Transverse colon (tissue), 4 donors: ENCODE measurements at regions not wholly inside any gene's neighbourhood (a gene's known extent, or its start where the extent isn't known, plus 50 kb on each side); places are given as distances from the start of the nearest gene placed in this dataset.
"Not testable (repeated sequence)": the region's sequence is repeated elsewhere in the genome, so short reads cannot be mapped to it uniquely, and the experiment has no call there.

Experiments used
- DNase-seq: peaks from one replicate; pipeline ENCODE4 v3.0.0-alpha.2; 2019
- H3K27ac ChIP-seq, 4 donors: fragments of 200-600 bp; sonication (generic); 2 replicates each; pipeline ENCODE4 v1.5.1; 2016 to 2018; ENCODE audit warnings: inconsistent platforms in 4 of 4
- H3K27me3 ChIP-seq: fragments of 200-600 bp; sonication (generic); 2 replicates; pipeline ENCODE4 v1.5.1; 2017; ENCODE audit warnings: inconsistent platforms
- H3K36me3 ChIP-seq, 4 donors: fragments of 200-600 bp; sonication (generic); 2 replicates each; pipeline ENCODE4 v1.5.1; 2017 to 2019; ENCODE audit warnings: inconsistent platforms in 4 of 4
- H3K4me1 ChIP-seq, 4 donors: fragments of 200-600 bp; sonication (generic); 2 replicates each; pipeline ENCODE4 v1.5.1; 2017 to 2020; ENCODE audit warnings: inconsistent platforms in 4 of 4
- H3K4me3 ChIP-seq, 4 donors: fragments of 200-600 bp; sonication (generic); 1 replicate in 1 of 4; 2 replicates in 3 of 4; pipeline versions ENCODE4 v1.5.1 to v1.6.1; 2017 to 2019; ENCODE audit warnings: inconsistent platforms in 4 of 4
- H3K9me3 ChIP-seq, 2 donors: fragments of 200-600 bp; sonication (generic); 2 replicates each; pipeline ENCODE4 v1.5.1; 2017 to 2019; ENCODE audit warnings: inconsistent platforms in 2 of 2
- CTCF ChIP-seq, 5 experiments: fragments of 200-600 bp in 3 of 5; fragments of 450-650 bp in 2 of 5; sonication (generic) in 3 of 5; IDR thresholded peaks; 1 replicate in 2 of 5; 2 replicates in 3 of 5; pipeline ENCODE4 v1.5.1; 2016 to 2017; ENCODE audit warnings: antibody characterized with exemption in 5 of 5, inconsistent platforms in 3 of 5, mild to moderate bottlenecking in 2 of 5, moderate library complexity in 1 of 5
- EP300 ChIP-seq: sonication (generic); formaldehyde crosslinking; IDR thresholded peaks from one replicate; pipeline ENCODE4 v1.6.1; 2017; ENCODE audit warnings: antibody characterized with exemption, low read depth
- POLR2A ChIP-seq: fragments of 450-650 bp; IDR thresholded peaks from one replicate; pipeline ENCODE4 v1.6.1; 2016; ENCODE audit warnings: antibody characterized with exemption, mild to moderate bottlenecking, moderate library complexity
- POLR2AphosphoS5 ChIP-seq, 3 donors: sonication (generic); formaldehyde crosslinking; IDR thresholded peaks; one replicate each; pipeline ENCODE4 v1.6.1; 2016; ENCODE audit warnings: antibody characterized with exemption in 3 of 3
- WGBS, 2 donors: methylation state at CpG; one replicate each; pipeline ENCODE4 v1.1.5; 2018; ENCODE audit warnings: low coverage in 1 of 2; 5-methylcytosine and 5-hydroxymethylcytosine counted together
- in situ Hi-C, 4 donors: fragments of 200-750 bp; cut with MboI; loops; one replicate each; pipeline versions ENCODE4 v1.15.0 to v1.15.1; 2017; ENCODE audit warnings: low sequenced_read_pairs in 3 of 4, low pct_ligation_motif_present in 1 of 4, low pct_unique_long_range_greater_than_20kb in 1 of 4
- intact Hi-C: fragments of 100-400 bp; cut with DNase I; formaldehyde crosslinking; loops from one replicate; pipeline ENCODE4 v1.15.1; 2023; ENCODE audit warnings: low total_unique reads

- H3K9me3 ChIP-seq, DNase-seq, H3K4me1 ChIP-seq, H3K4me3 ChIP-seq, H3K36me3 ChIP-seq, H3K27ac ChIP-seq, in situ Hi-C loops, H3K27me3 ChIP-seq, intact Hi-C loops: not testable (repeated sequence)
- WGBS, 2 donors, result no CpG with 5 or more reads among the region's 2 CpGs
Observed at GRCh38 chr9:61628951-61629350, 439.1 kb downstream of the SPATA31A7 start.

- intact Hi-C loops, result no loop called here
- Histone ChIP-seq H3K27ac (no peak overlapping the region), H3K36me3 (no peaks in the 10 kb centered on the region), H3K4me1 (no peaks in the 10 kb centered on the region), H3K27me3 (no peaks in the 10 kb centered on the region), H3K9me3 (no peaks in the 10 kb centered on the region), H3K4me3 (no peak overlapping the region)
- in situ Hi-C loops, result no loop called here
- no peak for TF ChIP-seq POLR2AphosphoS5 (IDR thresholded peaks at IDR 0.05)
- WGBS, 2 donors, result 95% methylated on average over 7 of the region's 19 CpGs; no CpG with 5 or more reads in 1 of the 2 donors
- no peak for DNase-seq
Observed at GRCh38 chr9:61634192-61634591, 444.4 kb downstream of the SPATA31A7 start.

GRCh38 chr9:61664232-61664631 is 474.4 kb downstream of the SPATA31A7 start:
- 84 to 92% methylated on average over 2 to 5 of the region's 6 CpGs for WGBS, 2 donors
- H3K36me3 ChIP-seq, H3K27ac ChIP-seq, H3K4me3 ChIP-seq, H3K27me3 ChIP-seq, DNase-seq, H3K9me3 ChIP-seq, H3K4me1 ChIP-seq, intact Hi-C loops, in situ Hi-C loops: not testable (repeated sequence)

GRCh38 chr9:61665330-61665751 is 475.5 kb downstream of the SPATA31A7 start:
- Histone ChIP-seq H3K27ac (no peak overlapping the region), H3K4me1 (no peaks in the 10 kb centered on the region), H3K36me3 (no peaks in the 10 kb centered on the region), H3K4me3 (no peak overlapping the region), H3K9me3 (no peaks in the 10 kb centered on the region), H3K27me3 (no peaks in the 10 kb centered on the region)
- in situ Hi-C loops, result no loop called here
- TF ChIP-seq POLR2AphosphoS5 (IDR thresholded peaks at IDR 0.05) (no peak), CTCF (IDR thresholded peaks at IDR 0.05) (no peak), EP300 (no peak), POLR2A (no peak)
- WGBS, 2 donors, result 85 to 97% methylated on average over 5 to 22 of the region's 22 CpGs
- DNase-seq, result peak; percentile 3
- intact Hi-C loops, result no loop called here

GRCh38 chr9:61665829-61666228 is 476.0 kb downstream of the SPATA31A7 start:
- Histone ChIP-seq H3K27ac (no peak overlapping the region), H3K27me3 (no peaks in the 10 kb centered on the region), H3K4me1 (no peaks in the 10 kb centered on the region), H3K9me3 (no peaks in the 10 kb centered on the region), H3K36me3 (no peaks in the 10 kb centered on the region), H3K4me3 (no peak overlapping the region)
- in situ Hi-C loops, result no loop called here
- WGBS, 2 donors, result 71 to 79% methylated on average over 2 to 12 of the region's 12 CpGs
- DNase-seq, result no peak
- no peak for TF ChIP-seq POLR2AphosphoS5 (IDR thresholded peaks at IDR 0.05)
- intact Hi-C loops, result no loop called here

- Histone ChIP-seq H3K4me1 (no peaks in the 10 kb centered on the region), H3K27me3 (no peaks in the 10 kb centered on the region), H3K9me3 (no peaks in the 10 kb centered on the region), H3K36me3 (no peaks in the 10 kb centered on the region), H3K27ac (no peak overlapping the region), H3K4me3 (no peak overlapping the region)
- peak; percentile 3 for DNase-seq
- WGBS, 2 donors, result 40 to 88% methylated on average over 1 to 15 of the region's 15 CpGs
- intact Hi-C loops (no loop called here), in situ Hi-C loops (no loop called here)
- TF ChIP-seq POLR2A (no peak), CTCF (IDR thresholded peaks at IDR 0.05) (no peak), POLR2AphosphoS5 (IDR thresholded peaks at IDR 0.05) (no peak), EP300 (no peak)
Observed at GRCh38 chr9:61666310-61666709, 476.5 kb downstream of the SPATA31A7 start.
